GM19328 (cell line): ENCODE measurements at regions not wholly inside any gene's neighbourhood (a gene's known extent, or its start where the extent isn't known, plus 50 kb on each side); places are given as distances from the start of the nearest gene placed in this dataset.

Experiments used
- ATAC-seq: cut with Tn5 transposase; IDR thresholded peaks from one replicate; pipeline ENCODE4 v1.9.1; 2021; ENCODE audit warnings: mild to moderate bottlenecking, moderate library complexity; ENCODE audit not compliant: unreplicated experiment

- no peak for ATAC-seq
These were observed 559.9 kb downstream of the PLPP3 start for GRCh38 chr1:56019472-56019871.

GRCh38 chr1:56017336-56017735 lies 562.0 kb downstream of the PLPP3 start:
- ATAC-seq = no peak

GRCh38 chr1:56003846-56004245 lies 575.5 kb downstream of the PLPP3 start:
- ATAC-seq = no peak

GRCh38 chr1:56002231-56002630 lies 577.1 kb downstream of the PLPP3 start:
- no peak for ATAC-seq

GRCh38 chr1:56000424-56000823 lies 578.9 kb downstream of the PLPP3 start:
- no peak for ATAC-seq

GRCh38 chr1:55997536-55997935 lies 581.8 kb downstream of the PLPP3 start:
- no peak for ATAC-seq

GRCh38 chr1:55993646-55994318 lies 585.6 kb downstream of the PLPP3 start:
- ATAC-seq = no peak

GRCh38 chr1:55990007-55990406 lies 589.4 kb downstream of the PLPP3 start:
- ATAC-seq = no peak

GRCh38 chr1:55988963-55989452 lies 590.4 kb downstream of the PLPP3 start:
- no peak for ATAC-seq

- no peak for ATAC-seq
These were observed 591.7 kb downstream of the PLPP3 start for GRCh38 chr1:55987491-55988249.

- no peak for ATAC-seq
These were observed 593.4 kb downstream of the PLPP3 start for GRCh38 chr1:55986003-55986402.

- ATAC-seq = no peak
These were observed 598.2 kb downstream of the PLPP3 start for GRCh38 chr1:55981010-55981650.

GRCh38 chr1:55980582-55980981 lies 598.8 kb downstream of the PLPP3 start:
- ATAC-seq = no peak

- no peak for ATAC-seq
These were observed 604.5 kb downstream of the PLPP3 start for GRCh38 chr1:55974714-55975441.

- ATAC-seq = no peak
These were observed 608.7 kb downstream of the PLPP3 start for GRCh38 chr1:55970526-55971110.

GRCh38 chr1:55969322-55969721 lies 610.0 kb downstream of the PLPP3 start:
- no peak for ATAC-seq

GRCh38 chr1:55968661-55969060 lies 610.7 kb downstream of the PLPP3 start:
- ATAC-seq = no peak

GRCh38 chr1:55965981-55966461 lies 613.3 kb downstream of the PLPP3 start:
- no peak for ATAC-seq

- no peak for ATAC-seq
These were observed 616.9 kb downstream of the PLPP3 start for GRCh38 chr1:55962472-55962871.

GRCh38 chr1:55959136-55959548 lies 620.2 kb downstream of the PLPP3 start:
- no peak for ATAC-seq

- no peak for ATAC-seq
These were observed 620.9 kb downstream of the PLPP3 start for GRCh38 chr1:55958498-55958897.
